Activated T-cell treated with anti-CD3 and anti-CD28 coated beads, Interleukin-2, amount 50 U/mL, for 72 hours (primary cell): ENCODE measurements at regions not wholly inside any gene's neighbourhood (a gene's known extent, or its start where the extent isn't known, plus 50 kb on each side); places are given as distances from the start of the nearest gene placed in this dataset.

Experiments used
- ATAC-seq, 2 donors: fragments of 150-1000 bp; cut with Tn5 transposase; replicated peaks in 1 of 2; 2 replicates each; pipeline ENCODE4 v1.10.0; 2021; ENCODE audit warnings: moderate library complexity in 2 of 2, mild to moderate bottlenecking in 1 of 2
- DNase-seq, 2 donors: peaks; one replicate each; pipeline ENCODE4 v3.0.0; 2021 to 2022; ENCODE audit warnings: mixed read lengths in 1 of 2
- H3K27ac Mint-ChIP-seq: one replicate; pipeline ENCODE4 v1.8.0; 2022; ENCODE audit warnings: mild to moderate bottlenecking, moderate library complexity, mixed read lengths
- H3K27me3 Mint-ChIP-seq: one replicate; pipeline ENCODE4 v1.8.0; 2022; ENCODE audit warnings: low read depth, mixed read lengths
- H3K36me3 Mint-ChIP-seq, 2 donors: one replicate each; pipeline ENCODE4 v1.8.0; 2022; ENCODE audit warnings: mixed read lengths in 2 of 2, mild to moderate bottlenecking in 1 of 2; ENCODE audit not compliant: insufficient read depth in 2 of 2
- H3K4me1 Mint-ChIP-seq: one replicate; pipeline ENCODE4 v1.8.0; 2022; ENCODE audit warnings: low read depth, mixed read lengths
- H3K4me3 Mint-ChIP-seq, 2 donors: one replicate each; pipeline ENCODE4 v1.8.0; 2022; ENCODE audit warnings: mild to moderate bottlenecking in 2 of 2, mixed read lengths in 2 of 2, moderate library complexity in 2 of 2
- H3K9me3 Mint-ChIP-seq, 2 donors: one replicate each; pipeline ENCODE4 v1.8.0; 2022; ENCODE audit warnings: mixed read lengths in 2 of 2

GRCh38 chr3:117874028-117874690 lies 1160.5 kb downstream of the IGSF11 start:
- ATAC-seq (no peak), DNase-seq (no peak)
- no peaks in the 10 kb centered on the region for H3K4me1 Mint-ChIP-seq
- H3K27me3 Mint-ChIP-seq: no peaks in the 10 kb centered on the region
- H3K36me3 Mint-ChIP-seq: no peaks in the 10 kb centered on the region
- no peak overlapping the region for H3K27ac Mint-ChIP-seq
- H3K9me3 Mint-ChIP-seq: peaks cover 3% of the 10 kb centered on the region in 2 donors
- H3K4me3 Mint-ChIP-seq: no peak overlapping the region

- ATAC-seq (no peak), DNase-seq (no peak)
- no peak overlapping the region for H3K4me3 Mint-ChIP-seq
- peaks cover 3% of the 10 kb centered on the region in 2 donors for H3K9me3 Mint-ChIP-seq
- H3K36me3 Mint-ChIP-seq: no peaks in the 10 kb centered on the region
- no peaks in the 10 kb centered on the region for H3K27me3 Mint-ChIP-seq
- no peak overlapping the region for H3K27ac Mint-ChIP-seq
- no peaks in the 10 kb centered on the region for H3K4me1 Mint-ChIP-seq
Observed at GRCh38 chr3:117874904-117875874, 1159.5 kb downstream of the IGSF11 start.

GRCh38 chr3:117875887-117876286 lies 1158.8 kb downstream of the IGSF11 start:
- ATAC-seq: no peak
- H3K36me3 Mint-ChIP-seq: no peaks in the 10 kb centered on the region
- no peak overlapping the region for H3K27ac Mint-ChIP-seq
- no peak overlapping the region for H3K4me3 Mint-ChIP-seq
- peaks cover 3 to 5% of the 10 kb centered on the region in 2 donors for H3K9me3 Mint-ChIP-seq
- no peaks in the 10 kb centered on the region for H3K4me1 Mint-ChIP-seq
- H3K27me3 Mint-ChIP-seq: no peaks in the 10 kb centered on the region
- DNase-seq: no peak

- Mint-ChIP-seq H3K27ac (no peak overlapping the region), H3K27me3 (no peaks in the 10 kb centered on the region), H3K4me3 (no peak overlapping the region), H3K36me3 (peaks cover 0 to 2% of the 10 kb centered on the region in 2 donors), H3K9me3 (peaks cover 7 to 8% of the 10 kb centered on the region in 2 donors), H3K4me1 (no peaks in the 10 kb centered on the region)
- DNase-seq: no peak
- ATAC-seq: no peak
Observed at GRCh38 chr3:117880638-117881037, 1154.0 kb downstream of the IGSF11 start.

GRCh38 chr3:117881210-117881609 lies 1153.4 kb downstream of the IGSF11 start:
- no peak for DNase-seq
- Mint-ChIP-seq H3K9me3 (peaks cover 7 to 9% of the 10 kb centered on the region in 2 donors), H3K36me3 (peaks cover 0 to 2% of the 10 kb centered on the region in 2 donors), H3K27ac (no peak overlapping the region), H3K4me3 (no peak overlapping the region), H3K27me3 (no peaks in the 10 kb centered on the region), H3K4me1 (no peaks in the 10 kb centered on the region)
- no peak for ATAC-seq

GRCh38 chr3:117885011-117885441 lies 1149.6 kb downstream of the IGSF11 start:
- Mint-ChIP-seq H3K4me1 (no peaks in the 10 kb centered on the region), H3K27me3 (no peaks in the 10 kb centered on the region), H3K4me3 (no peak overlapping the region), H3K27ac (no peak overlapping the region), H3K36me3 (peaks cover 0 to 2% of the 10 kb centered on the region in 2 donors), H3K9me3 (peaks cover 7 to 10% of the 10 kb centered on the region in 2 donors)
- DNase-seq: no peak
- no peak for ATAC-seq

GRCh38 chr3:117886147-117886546 lies 1148.5 kb downstream of the IGSF11 start:
- Mint-ChIP-seq H3K36me3 (peaks cover 0 to 2% of the 10 kb centered on the region in 2 donors), H3K27me3 (no peaks in the 10 kb centered on the region), H3K27ac (no peak overlapping the region), H3K4me3 (no peak overlapping the region), H3K9me3 (peaks cover 7 to 8% of the 10 kb centered on the region in 2 donors), H3K4me1 (no peaks in the 10 kb centered on the region)
- DNase-seq (no peak), ATAC-seq (no peak)

GRCh38 chr3:117887031-117887430 lies 1147.6 kb downstream of the IGSF11 start:
- no peaks in the 10 kb centered on the region for H3K4me1 Mint-ChIP-seq
- H3K9me3 Mint-ChIP-seq: peaks cover 3 to 5% of the 10 kb centered on the region in 2 donors
- no peaks in the 10 kb centered on the region for H3K27me3 Mint-ChIP-seq
- H3K36me3 Mint-ChIP-seq: no peaks in the 10 kb centered on the region
- no peak for DNase-seq
- no peak overlapping the region for H3K4me3 Mint-ChIP-seq
- no peak for ATAC-seq
- H3K27ac Mint-ChIP-seq: no peak overlapping the region

GRCh38 chr3:117887901-117888300 lies 1146.7 kb downstream of the IGSF11 start:
- ATAC-seq (no peak), DNase-seq (no peak)
- H3K4me1 Mint-ChIP-seq: no peaks in the 10 kb centered on the region
- H3K36me3 Mint-ChIP-seq: no peaks in the 10 kb centered on the region
- H3K27ac Mint-ChIP-seq: no peak overlapping the region
- no peak overlapping the region for H3K4me3 Mint-ChIP-seq
- H3K27me3 Mint-ChIP-seq: no peaks in the 10 kb centered on the region
- peaks cover 0 to 2% of the 10 kb centered on the region in 2 donors for H3K9me3 Mint-ChIP-seq

GRCh38 chr3:117892431-117892841 lies 1142.2 kb downstream of the IGSF11 start:
- Mint-ChIP-seq H3K4me1 (no peaks in the 10 kb centered on the region), H3K4me3 (no peak overlapping the region), H3K27me3 (no peaks in the 10 kb centered on the region), H3K36me3 (no peaks in the 10 kb centered on the region), H3K9me3 (peaks cover 0 to 6% of the 10 kb centered on the region in 2 donors), H3K27ac (no peak overlapping the region)
- no peak for DNase-seq
- ATAC-seq: no peak

- ATAC-seq (no peak), DNase-seq (no peak)
- no peak overlapping the region for H3K27ac Mint-ChIP-seq
- H3K36me3 Mint-ChIP-seq: no peaks in the 10 kb centered on the region
- no peaks in the 10 kb centered on the region for H3K4me1 Mint-ChIP-seq
- H3K9me3 Mint-ChIP-seq: peaks cover 0 to 6% of the 10 kb centered on the region in 2 donors
- H3K4me3 Mint-ChIP-seq: no peak overlapping the region
- H3K27me3 Mint-ChIP-seq: no peaks in the 10 kb centered on the region
Observed at GRCh38 chr3:117893001-117893400, 1141.6 kb downstream of the IGSF11 start.

GRCh38 chr3:117893638-117894037 lies 1141.0 kb downstream of the IGSF11 start:
- Mint-ChIP-seq H3K27ac (no peak overlapping the region), H3K27me3 (no peaks in the 10 kb centered on the region), H3K36me3 (no peaks in the 10 kb centered on the region), H3K4me1 (no peaks in the 10 kb centered on the region), H3K9me3 (peaks cover 0 to 6% of the 10 kb centered on the region in 2 donors), H3K4me3 (no peak overlapping the region)
- ATAC-seq: no peak
- no peak for DNase-seq

- ATAC-seq (no peak), DNase-seq (no peak)
- no peaks in the 10 kb centered on the region for H3K27me3 Mint-ChIP-seq
- peaks cover 8 to 12% of the 10 kb centered on the region in 2 donors for H3K9me3 Mint-ChIP-seq
- no peaks in the 10 kb centered on the region for H3K4me1 Mint-ChIP-seq
- no peaks in the 10 kb centered on the region for H3K36me3 Mint-ChIP-seq
- no peak overlapping the region for H3K27ac Mint-ChIP-seq
- no peak overlapping the region for H3K4me3 Mint-ChIP-seq
Observed at GRCh38 chr3:117898722-117899522, 1135.7 kb downstream of the IGSF11 start.
